NCI-H146 (cell line): ENCODE measurements at regions not wholly inside any gene's neighbourhood (a gene's known extent, or its start where the extent isn't known, plus 50 kb on each side); places are given as distances from the start of the nearest gene placed in this dataset.
"Not testable (repeated sequence)": the region's sequence is repeated elsewhere in the genome, so short reads cannot be mapped to it uniquely, and the experiment has no call there.

Experiments used
- DNase-seq: peaks from one replicate; lab custom pipeline; 2025; lab: John Stamatoyannopoulos, UW

DNA sequence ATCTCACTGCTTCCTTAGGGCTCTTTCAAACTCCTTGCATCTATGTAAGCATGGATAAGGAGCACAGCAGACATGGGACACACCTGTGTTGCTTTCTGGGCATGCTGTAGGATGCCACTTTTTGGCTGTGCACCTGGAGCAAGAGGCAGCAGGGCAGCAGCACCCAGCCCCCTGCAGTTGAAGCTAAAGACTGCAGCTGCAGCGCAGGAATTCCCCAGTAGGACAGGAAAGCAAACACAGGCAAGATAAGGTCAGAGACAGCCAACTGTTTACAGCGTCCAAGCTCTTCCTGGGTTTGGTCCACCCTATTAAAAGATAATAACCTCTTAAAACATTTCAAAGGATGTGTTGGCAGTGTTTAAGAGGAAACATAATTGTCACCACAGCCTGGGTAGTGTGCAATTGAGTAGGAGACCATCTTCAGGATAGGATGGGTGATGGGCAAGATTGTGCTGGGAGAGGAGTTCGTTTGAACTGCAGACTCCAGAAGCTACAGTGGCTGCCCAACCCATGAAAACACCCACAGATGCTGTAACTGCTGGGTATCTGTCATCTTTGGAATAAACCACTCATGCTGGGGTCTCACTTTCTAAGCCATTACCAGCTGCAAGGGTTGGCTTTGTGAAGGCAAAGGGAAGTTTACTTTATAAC, 242.3 kb upstream of the PLGLB1 start:
- DNase-seq = not testable (repeated sequence)

DNA sequence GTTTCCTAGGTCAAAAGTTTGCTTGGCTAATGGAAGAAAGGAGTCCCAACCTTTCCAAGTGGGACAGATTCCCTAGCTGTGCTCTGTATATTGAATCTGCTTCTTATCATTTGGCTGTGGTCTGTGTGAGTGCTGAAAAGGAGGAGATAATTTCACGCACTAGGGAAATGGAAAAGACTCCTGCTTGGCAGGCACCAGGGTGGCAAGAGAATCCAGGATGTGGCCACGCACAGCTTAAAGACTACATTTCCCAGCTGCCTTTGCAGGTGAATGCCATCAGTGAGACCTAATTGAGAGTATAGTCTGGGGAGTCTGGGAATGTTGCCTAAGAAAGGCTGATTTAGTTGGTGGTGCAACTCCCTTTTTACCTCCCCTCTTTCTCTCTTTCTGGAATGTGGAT, 253.5 kb upstream of the PLGLB1 start:
- not testable (repeated sequence) for DNase-seq

GRCh38 chr2:87275974-87276629, 254.5 kb upstream of the PLGLB1 start:
- not testable (repeated sequence) for DNase-seq

DNA sequence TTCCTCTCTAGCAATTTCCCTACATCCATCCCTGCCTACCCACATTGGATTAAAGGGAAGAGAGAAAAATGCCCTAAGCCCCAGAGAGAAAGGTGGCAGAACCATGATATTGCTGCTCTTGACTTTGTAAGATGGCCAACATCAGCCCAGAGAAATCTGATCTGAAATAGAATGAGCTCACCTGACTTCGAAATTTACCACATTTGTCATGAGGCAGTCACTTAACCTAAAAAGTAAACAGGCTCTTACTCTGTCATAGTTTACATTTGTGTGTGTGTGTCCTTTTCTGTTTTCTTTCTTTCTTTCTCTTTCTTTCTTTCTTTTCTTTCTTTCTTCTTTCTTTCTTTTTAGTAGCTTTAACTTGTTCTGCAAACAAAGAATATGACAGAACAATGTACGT, 255.0 kb upstream of the PLGLB1 start:
- DNase-seq = not testable (repeated sequence)

DNA sequence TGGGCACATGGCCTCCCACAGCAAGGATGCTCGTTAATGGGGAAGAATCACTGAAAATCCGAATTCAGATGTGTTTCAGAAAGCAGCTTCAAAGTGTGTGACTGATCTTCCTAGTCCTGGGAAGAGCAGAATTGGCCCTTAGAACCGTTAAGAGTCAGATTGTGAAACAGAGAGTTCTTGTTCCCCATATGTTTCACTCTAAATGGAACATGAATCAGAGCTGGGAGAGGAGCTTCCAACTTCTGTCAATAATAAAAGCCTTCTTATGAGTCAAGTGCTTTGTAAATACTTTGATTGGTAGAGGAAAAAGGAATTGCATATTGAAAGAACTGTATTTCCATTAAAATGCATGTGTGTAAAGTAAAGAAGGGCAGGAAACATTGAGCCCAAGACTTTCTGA, 256.1 kb upstream of the PLGLB1 start:
- not testable (repeated sequence) for DNase-seq

GRCh38 chr2:87280596-87281355, 259.1 kb upstream of the PLGLB1 start:
- not testable (repeated sequence) for DNase-seq

DNA sequence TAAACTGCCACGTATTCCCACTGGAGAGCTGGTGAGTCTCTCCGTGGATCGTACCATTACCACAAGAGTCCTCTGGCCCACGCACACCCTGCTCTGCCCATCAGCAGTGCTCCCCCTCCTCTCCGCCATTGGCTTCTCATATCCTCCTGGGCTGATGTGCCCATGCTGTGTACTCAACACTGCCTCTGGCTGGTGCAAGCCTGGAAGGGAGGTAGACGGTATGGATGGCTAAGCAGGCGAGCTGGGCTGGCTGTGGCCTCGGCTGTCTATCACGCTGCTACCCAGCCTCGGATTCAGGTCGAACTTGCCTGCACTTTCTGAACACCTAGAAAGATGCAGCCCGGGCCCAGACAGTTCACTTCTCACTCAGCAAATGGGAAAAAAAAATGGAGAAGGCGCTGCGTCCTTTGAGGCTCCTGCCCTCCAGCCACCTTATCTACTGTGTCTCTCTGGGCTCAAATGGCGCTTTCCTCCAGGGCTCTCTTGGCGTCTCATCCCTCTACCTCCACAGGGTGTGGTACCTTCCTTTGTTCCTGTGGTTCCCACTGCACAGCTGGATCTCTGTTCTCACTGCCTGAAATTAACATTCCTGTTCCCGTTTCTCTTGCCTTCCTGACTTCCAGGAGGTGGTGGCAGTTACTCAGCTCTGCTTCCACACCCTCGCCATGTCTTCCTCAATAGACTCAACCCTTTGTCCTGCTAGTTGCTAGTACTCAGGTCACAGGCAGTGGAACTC, 262.3 kb upstream of the PLGLB1 start:
- not testable (repeated sequence) for DNase-seq

- not testable (repeated sequence) for DNase-seq
These were observed 262.8 kb upstream of the PLGLB1 start for GRCh38 chr2:87284471-87284772.

- DNase-seq = not testable (repeated sequence)
These were observed 263.5 kb upstream of the PLGLB1 start for GRCh38 chr2:87285139-87285538.

DNA sequence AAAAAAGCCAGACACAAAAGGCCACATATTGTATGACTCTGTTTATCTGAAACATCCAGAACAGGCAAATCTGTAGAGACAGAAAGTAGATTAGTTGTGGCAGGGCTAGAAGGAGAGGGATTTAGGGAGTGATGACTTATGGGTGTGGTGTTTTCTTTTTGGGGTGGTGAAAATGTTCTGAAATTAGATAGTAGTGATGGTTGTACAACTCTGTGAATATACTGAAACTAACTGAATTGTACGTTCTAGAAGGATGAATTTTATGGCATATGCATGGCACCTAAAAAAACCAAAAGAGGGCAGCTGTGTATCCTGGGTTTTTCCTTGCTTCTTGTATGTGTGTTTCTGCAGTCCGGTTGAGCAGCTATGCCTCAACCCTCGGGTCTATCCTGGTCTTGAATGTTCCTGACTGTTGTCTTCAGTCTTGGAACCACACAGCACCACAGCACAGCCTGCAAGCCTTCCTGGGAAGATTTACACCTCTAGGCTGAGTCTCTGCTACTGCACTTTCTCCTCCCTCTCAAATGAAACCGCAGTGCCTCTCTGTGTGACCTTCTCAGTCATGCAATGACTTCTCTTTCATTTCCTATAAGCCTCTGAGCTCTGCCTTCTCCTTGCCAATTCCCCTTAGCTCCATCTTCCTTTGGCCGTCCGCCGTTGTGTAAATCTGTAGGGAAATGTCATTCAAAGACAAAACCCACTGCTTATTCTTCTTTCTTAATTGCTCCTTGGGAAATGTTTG, 269.1 kb upstream of the PLGLB1 start:
- DNase-seq = not testable (repeated sequence)

DNA sequence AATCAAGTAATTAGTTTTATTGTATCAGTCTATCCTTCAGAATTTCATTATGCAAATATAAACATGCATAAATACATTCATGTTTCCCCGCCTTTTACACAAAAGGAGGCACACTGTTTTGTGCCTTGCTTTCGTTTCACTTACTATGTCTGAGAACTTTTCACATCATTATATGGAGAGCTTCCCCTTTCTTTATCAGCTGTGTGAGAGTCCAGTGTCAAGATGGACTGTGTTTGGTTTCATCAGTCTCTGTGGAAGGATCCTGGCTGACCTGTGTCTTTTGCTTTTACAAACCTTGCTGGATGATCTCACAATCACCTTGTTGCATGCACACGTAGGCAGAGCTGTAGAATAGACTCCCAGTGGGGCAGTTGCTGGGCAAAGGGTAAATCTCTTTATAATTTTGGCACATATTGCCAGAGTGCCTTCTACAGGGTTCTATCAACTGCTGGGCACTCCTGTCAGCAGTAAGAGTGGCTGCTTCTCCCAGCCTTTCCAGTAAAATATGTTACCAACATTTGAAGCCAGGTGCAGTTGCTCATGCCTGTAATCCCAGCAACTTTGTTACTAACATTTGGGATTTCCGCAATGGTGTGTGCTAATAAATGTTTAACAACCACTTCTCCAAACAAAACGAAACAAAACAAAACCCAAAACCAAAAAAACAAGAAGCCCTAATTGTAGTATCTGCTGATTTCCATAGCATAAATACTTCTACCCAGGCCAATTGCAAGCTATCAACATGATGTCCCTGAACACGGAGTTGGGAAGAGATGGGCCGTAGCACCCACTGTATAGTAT, 270.0 kb upstream of the PLGLB1 start:
- not testable (repeated sequence) for DNase-seq

DNA sequence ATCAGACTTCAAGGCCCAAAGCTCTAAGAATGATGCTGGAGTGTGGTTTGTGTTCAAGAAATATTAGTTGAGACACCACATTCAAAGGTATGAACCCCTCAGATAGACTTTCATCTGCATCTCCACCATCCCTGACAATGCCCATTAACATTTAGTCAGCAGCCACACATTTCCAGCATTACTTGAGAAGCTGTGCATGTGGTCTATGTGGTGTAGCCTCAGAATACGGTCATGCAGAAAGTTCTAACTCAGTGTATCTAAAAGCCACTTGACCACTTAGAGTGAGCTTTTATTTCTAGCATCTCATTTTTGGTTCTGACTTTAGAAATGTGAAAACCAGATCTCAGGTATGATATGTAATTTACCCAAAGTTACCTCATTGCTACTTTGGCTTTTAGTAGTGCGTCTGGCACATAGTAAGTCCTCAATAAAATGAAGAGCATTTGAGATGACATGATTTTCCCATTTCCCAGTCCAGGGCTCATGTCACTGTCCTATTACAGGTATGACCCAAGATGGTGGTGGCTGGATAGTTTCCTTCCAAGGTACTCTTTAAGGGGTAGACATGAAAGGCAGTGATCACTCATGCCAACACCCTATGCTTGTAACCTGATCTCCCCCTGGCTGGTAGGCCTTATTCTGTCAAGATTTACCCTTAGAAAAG, 272.4 kb upstream of the PLGLB1 start:
- DNase-seq = not testable (repeated sequence)

DNA sequence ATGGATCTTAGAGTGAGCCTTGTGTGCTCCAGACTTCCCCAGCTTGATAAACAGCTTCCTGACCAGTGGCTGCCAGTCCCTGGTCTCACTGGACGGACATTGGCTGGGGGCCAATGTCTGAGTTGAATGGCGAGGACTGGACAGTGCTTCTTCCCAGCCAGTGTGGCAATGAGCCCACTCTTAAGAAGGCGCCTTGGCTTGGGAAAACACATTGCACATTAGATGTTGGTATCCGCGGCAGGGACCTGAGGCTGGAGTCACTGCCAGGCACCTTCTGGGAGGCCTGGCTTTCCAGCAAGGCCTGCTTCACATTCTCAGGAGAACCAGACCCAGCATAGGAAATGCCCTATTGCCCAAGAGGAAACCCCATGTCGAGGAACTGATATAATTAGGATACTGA, 273.5 kb upstream of the PLGLB1 start:
- not testable (repeated sequence) for DNase-seq

DNA sequence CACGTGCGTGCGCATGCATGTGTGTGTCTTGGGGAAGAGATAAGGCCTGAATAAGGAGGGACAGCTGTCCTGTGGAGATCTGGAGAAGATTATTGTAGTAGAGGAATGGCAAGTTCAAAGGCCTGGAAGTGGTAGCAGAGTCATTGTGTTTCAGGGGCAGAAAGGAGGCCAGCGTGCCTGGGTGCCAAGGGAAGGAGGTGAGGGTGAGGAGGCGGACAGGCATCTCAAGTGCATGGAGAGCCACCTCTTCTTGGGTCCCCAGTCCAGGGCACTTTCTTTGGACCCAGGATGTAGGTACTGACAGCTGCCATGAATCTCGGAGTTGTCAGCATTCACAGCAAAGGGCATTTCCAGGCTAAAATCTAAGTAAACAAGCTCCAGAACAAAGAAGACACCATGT, 279.7 kb upstream of the PLGLB1 start:
- DNase-seq = not testable (repeated sequence)

DNA sequence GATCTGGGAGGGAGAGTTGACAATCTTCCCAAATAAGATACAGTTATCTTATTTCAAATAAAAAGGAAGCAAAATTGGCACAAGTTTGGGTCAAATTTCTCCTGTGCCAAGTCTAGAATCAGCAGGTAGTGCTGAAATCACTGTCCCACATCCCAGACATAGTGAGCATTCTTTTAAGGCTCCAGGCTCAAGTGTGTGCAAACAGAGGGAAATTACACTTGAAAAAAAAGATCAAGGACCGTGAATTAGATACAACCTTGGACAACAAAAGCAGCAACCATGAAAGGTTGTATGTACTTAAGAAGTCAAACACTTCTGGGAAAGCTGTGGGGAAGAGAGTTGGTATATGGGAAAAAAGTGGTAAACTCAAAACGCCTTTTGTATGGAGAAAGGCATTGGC, 280.2 kb upstream of the PLGLB1 start:
- not testable (repeated sequence) for DNase-seq

GRCh38 chr2:87308621-87309020, 287.0 kb upstream of the PLGLB1 start:
- not testable (repeated sequence) for DNase-seq

- not testable (repeated sequence) for DNase-seq
These were observed 288.1 kb upstream of the PLGLB1 start for GRCh38 chr2:87309785-87310184.

- DNase-seq = not testable (repeated sequence)
These were observed 290.3 kb upstream of the PLGLB1 start for GRCh38 chr2:87311896-87312441.

- not testable (repeated sequence) for DNase-seq
These were observed 293.0 kb upstream of the PLGLB1 start for GRCh38 chr2:87314622-87315021.
